C4-2B (cell line): ENCODE measurements at regions not wholly inside any gene's neighbourhood (a gene's known extent, or its start where the extent isn't known, plus 50 kb on each side); places are given as distances from the start of the nearest gene placed in this dataset.

Source experiments
- H3K27ac ChIP-seq: fragments of 450-650 bp; 2 replicates; pipeline ENCODE4 v1.5.1; 2017
- CTCF ChIP-seq: fragments of 450-650 bp; conservative IDR thresholded peaks from 2 replicates; pipeline ENCODE4 v1.5.1; 2017; ENCODE audit warnings: mild to moderate bottlenecking
- ZFX ChIP-seq: fragments of 450-650 bp; IDR thresholded peaks from 2 replicates; pipeline ENCODE4 v1.6.1; 2017

DNA sequence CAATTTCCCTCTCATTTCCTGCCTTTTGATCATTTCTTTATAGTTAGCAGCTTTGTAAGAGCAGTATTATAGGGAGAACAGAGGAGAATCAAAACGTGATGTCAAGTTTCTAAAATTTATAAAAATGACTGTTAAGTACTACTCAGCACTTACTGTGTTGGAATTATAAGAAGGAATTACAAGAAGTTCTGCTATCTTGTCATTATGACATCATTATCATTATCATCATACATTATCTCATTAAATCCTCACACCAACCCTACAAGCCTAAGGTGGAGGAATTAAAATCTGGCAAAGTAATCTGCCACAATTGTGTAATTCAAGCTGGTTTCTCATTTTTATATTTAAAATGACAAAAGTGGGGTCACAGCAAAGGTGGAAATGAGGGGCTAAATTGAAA lies 316.2 kb upstream of the CD180 start:
- H3K27ac ChIP-seq, result no peak overlapping the region
- no peak for TF ChIP-seq CTCF
- TF ChIP-seq ZFX, result no peak

GRCh38 chr5:67511911-67512310 lies 315.3 kb upstream of the CD180 start:
- no peak overlapping the region for H3K27ac ChIP-seq
- no peak for TF ChIP-seq CTCF
- no peak for TF ChIP-seq ZFX

DNA sequence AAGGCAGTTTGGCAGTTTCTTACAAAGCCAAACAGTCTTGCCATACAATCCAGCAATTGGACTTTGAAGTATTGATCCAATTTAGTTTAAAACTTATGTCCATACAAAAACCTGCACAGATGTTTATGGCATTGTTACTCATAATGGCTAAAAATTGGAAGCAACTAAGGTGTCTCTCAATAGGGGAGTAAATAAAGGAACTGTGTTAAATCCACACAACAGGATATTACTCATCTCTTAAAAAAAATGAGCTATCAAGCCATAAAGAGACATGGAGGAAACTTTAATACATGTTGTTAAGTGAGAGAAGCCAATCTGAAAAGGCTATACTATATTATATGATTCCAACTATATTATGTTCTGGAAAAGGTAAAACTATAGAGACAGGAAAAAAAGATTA lies 313.6 kb upstream of the CD180 start:
- H3K27ac ChIP-seq, result no peak overlapping the region
- TF ChIP-seq CTCF (no peak), ZFX (no peak)

DNA sequence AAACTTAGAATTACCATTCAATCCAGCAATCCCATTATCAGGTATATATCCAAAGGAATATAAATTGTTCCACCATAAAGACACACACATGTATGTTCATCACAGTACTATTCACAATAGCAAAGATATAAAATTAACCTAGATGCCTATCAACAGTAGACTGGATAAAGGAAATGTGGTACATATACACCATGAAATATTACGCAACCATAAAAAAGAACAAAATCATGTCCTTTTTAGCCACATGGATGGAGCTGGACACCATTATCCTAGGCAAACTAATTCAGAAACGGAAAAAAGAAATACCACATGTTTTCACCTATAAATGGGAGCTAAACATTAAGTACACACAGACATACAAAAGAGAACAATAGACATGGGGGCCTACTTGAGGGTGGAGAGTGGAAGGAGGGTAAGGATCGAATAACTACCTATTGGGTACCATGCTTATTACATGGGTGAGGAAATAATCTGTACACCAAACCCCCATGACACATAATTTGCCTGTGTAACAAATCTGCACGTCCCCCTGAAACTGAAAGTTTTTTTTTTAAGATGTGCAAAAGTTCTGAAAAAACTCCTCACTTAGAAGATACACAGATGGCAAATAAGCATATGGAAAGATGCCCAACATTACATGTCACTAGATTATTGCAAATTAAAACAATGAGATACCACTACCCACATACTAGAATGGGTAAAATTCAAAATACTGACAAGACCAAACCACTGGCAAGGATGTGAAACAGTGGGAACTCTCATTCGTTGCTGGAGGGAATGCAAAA lies 313.0 kb upstream of the CD180 start:
- H3K27ac ChIP-seq, result no peak overlapping the region
- TF ChIP-seq CTCF, result no peak
- TF ChIP-seq ZFX, result no peak

GRCh38 chr5:67506241-67506640 lies 309.6 kb upstream of the CD180 start:
- H3K27ac ChIP-seq, result no peak overlapping the region
- TF ChIP-seq CTCF (no peak; the same call in 1 of the 2 replicates), ZFX (no peak)

GRCh38 chr5:67502951-67503350 lies 306.4 kb upstream of the CD180 start:
- H3K27ac ChIP-seq, result no peak overlapping the region
- no peak for TF ChIP-seq ZFX
- no peak for TF ChIP-seq CTCF

DNA sequence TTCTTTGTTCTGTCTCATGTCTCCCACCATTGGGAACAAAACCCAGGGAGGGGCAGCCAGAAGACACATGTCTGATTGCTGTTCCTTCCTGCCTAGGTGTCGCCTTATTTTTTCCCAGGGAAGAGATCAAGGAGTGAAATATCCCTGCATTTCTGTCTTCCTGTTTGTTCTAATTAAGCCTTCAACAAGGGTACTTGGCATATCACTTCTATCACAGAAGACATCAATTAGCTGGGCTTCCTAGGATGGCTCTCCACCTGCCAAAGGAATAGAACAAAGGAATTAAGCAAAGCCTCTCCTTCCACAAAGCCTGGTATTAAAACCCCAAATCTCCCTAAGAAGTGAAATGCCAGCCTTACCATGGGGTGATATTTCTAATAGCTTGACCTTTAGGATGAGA lies 299.5 kb upstream of the CD180 start:
- TF ChIP-seq ZFX (no peak), CTCF (no peak)
- H3K27ac ChIP-seq, result no peak overlapping the region
